ENCODE measurements at regions not wholly inside any gene's neighbourhood (a gene's known extent, or its start where the extent isn't known, plus 50 kb on each side); places are given as distances from the start of the nearest gene placed in this dataset.

GRCh38 chr2:48001498-48001897, 95.2 kb upstream of the FBXO11 start:
- Histone ChIP-seq H2BK15ac (ENCODE audit: low read length) (no peak overlapping the region), H3K4me1 (ENCODE audit: control insufficient read depth in 2 of 2, insufficient read depth in 1 of 2, low read depth in 1 of 2, low read length in 2 of 2) (no peaks in the 10 kb centered on the region), H4K91ac (ENCODE audit: low read depth, low read length, poor library complexity) (no peak overlapping the region), H3K9me3 (replicated peaks in 1 of 2; ENCODE audit: control insufficient read depth in 2 of 2, insufficient read depth in 1 of 2, low read depth in 1 of 2, low read length in 2 of 2) (no peaks in the 10 kb centered on the region), H2AFZ (ENCODE audit: low read length) (no peak overlapping the region), H3K4ac (ENCODE audit: low read length) (no peak overlapping the region), H3K27ac (replicated peaks; ENCODE audit: low read length) (no peak overlapping the region), H4K8ac (ENCODE audit: low read depth, low read length) (no peak overlapping the region), H3K79me1 (ENCODE audit: low read depth, low read length) (no peaks in the 10 kb centered on the region), H3K4me3 (ENCODE audit: low read length in 2 of 2) (no peak overlapping the region), H3K14ac (ENCODE audit: low read length) (no peak overlapping the region), H2BK5ac (ENCODE audit: low read length) (no peak overlapping the region), H3K23ac (ENCODE audit: low read depth, low read length, poor library complexity) (no peak overlapping the region), H3K18ac (ENCODE audit: low read length) (no peak overlapping the region), H2BK120ac (ENCODE audit: low read depth, low read length) (no peak overlapping the region), H2BK12ac (ENCODE audit: low read length) (no peak overlapping the region), H3K9ac (ENCODE audit: low read depth, low read length, poor library complexity) (no peak overlapping the region), H3K36me3 (replicated peaks in 1 of 2; ENCODE audit: control insufficient read depth in 2 of 2, insufficient read depth in 2 of 2, low read length in 2 of 2) (no peaks in the 10 kb centered on the region), H3K27me3 (ENCODE audit: control insufficient read depth in 3 of 3, insufficient read depth in 3 of 3, low read depth in 1 of 3, low read length in 3 of 3) (no peaks in the 10 kb centered on the region), H3K4me2 (ENCODE audit: insufficient read depth, low read length, poor library complexity, severe bottlenecking) (no peak overlapping the region), H2AK5ac (ENCODE audit: low read depth, low read length) (no peak overlapping the region)
- no peak for DNase-seq (ENCODE audit: low spot score)

- no peak overlapping the region for H2BK15ac ChIP-seq (ENCODE audit: low read length)
- H2AFZ ChIP-seq (ENCODE audit: low read length): no peak overlapping the region
- H3K36me3 ChIP-seq (replicated peaks in 1 of 2; ENCODE audit: control insufficient read depth in 2 of 2, insufficient read depth in 2 of 2, low read length in 2 of 2): no peaks in the 10 kb centered on the region
- no peak overlapping the region for H3K18ac ChIP-seq (ENCODE audit: low read length)
- no peak overlapping the region for H4K91ac ChIP-seq (ENCODE audit: low read depth, low read length, poor library complexity)
- no peaks in the 10 kb centered on the region for H3K27me3 ChIP-seq (ENCODE audit: control insufficient read depth in 3 of 3, insufficient read depth in 3 of 3, low read depth in 1 of 3, low read length in 3 of 3)
- H3K27ac ChIP-seq (replicated peaks; ENCODE audit: low read length): no peak overlapping the region
- H3K9me3 ChIP-seq (replicated peaks in 1 of 2; ENCODE audit: control insufficient read depth in 2 of 2, insufficient read depth in 1 of 2, low read depth in 1 of 2, low read length in 2 of 2): no peaks in the 10 kb centered on the region
- H2BK5ac ChIP-seq (ENCODE audit: low read length): no peak overlapping the region
- no peak overlapping the region for H3K4me2 ChIP-seq (ENCODE audit: insufficient read depth, low read length, poor library complexity, severe bottlenecking)
- H3K23ac ChIP-seq (ENCODE audit: low read depth, low read length, poor library complexity): no peak overlapping the region
- H4K8ac ChIP-seq (ENCODE audit: low read depth, low read length): no peak overlapping the region
- no peak for DNase-seq (ENCODE audit: low spot score)
- no peaks in the 10 kb centered on the region for H3K79me1 ChIP-seq (ENCODE audit: low read depth, low read length)
- H3K14ac ChIP-seq (ENCODE audit: low read length): no peak overlapping the region
- H3K4me1 ChIP-seq (ENCODE audit: control insufficient read depth in 2 of 2, insufficient read depth in 1 of 2, low read depth in 1 of 2, low read length in 2 of 2): no peaks in the 10 kb centered on the region
- H3K4ac ChIP-seq (ENCODE audit: low read length): no peak overlapping the region
- H2BK12ac ChIP-seq (ENCODE audit: low read length): no peak overlapping the region
- H2BK120ac ChIP-seq (ENCODE audit: low read depth, low read length): no peak overlapping the region
- H3K9ac ChIP-seq (ENCODE audit: low read depth, low read length, poor library complexity): no peak overlapping the region
- no peak overlapping the region for H2AK5ac ChIP-seq (ENCODE audit: low read depth, low read length)
- no peak overlapping the region for H3K4me3 ChIP-seq (ENCODE audit: low read length in 2 of 2)
Measured at GRCh38 chr2:48006094-48006493, 99.8 kb upstream of the FBXO11 start.

GRCh38 chr2:48007699-48008268, 101.5 kb upstream of the FBXO11 start:
- Histone ChIP-seq H2AK5ac (ENCODE audit: low read depth, low read length) (no peak overlapping the region), H4K8ac (ENCODE audit: low read depth, low read length) (no peak overlapping the region), H3K9ac (ENCODE audit: low read depth, low read length, poor library complexity) (no peak overlapping the region), H3K36me3 (replicated peaks in 1 of 2; ENCODE audit: control insufficient read depth in 2 of 2, insufficient read depth in 2 of 2, low read length in 2 of 2) (no peaks in the 10 kb centered on the region), H3K14ac (ENCODE audit: low read length) (no peak overlapping the region), H2BK15ac (ENCODE audit: low read length) (no peak overlapping the region), H3K9me3 (replicated peaks in 1 of 2; ENCODE audit: control insufficient read depth in 2 of 2, insufficient read depth in 1 of 2, low read depth in 1 of 2, low read length in 2 of 2) (no peaks in the 10 kb centered on the region), H3K79me1 (ENCODE audit: low read depth, low read length) (no peaks in the 10 kb centered on the region), H2BK5ac (ENCODE audit: low read length) (no peak overlapping the region), H3K4ac (ENCODE audit: low read length) (no peak overlapping the region), H3K4me1 (ENCODE audit: control insufficient read depth in 2 of 2, insufficient read depth in 1 of 2, low read depth in 1 of 2, low read length in 2 of 2) (no peaks in the 10 kb centered on the region), H2BK120ac (ENCODE audit: low read depth, low read length) (no peak overlapping the region), H3K27ac (replicated peaks; ENCODE audit: low read length) (no peak overlapping the region), H3K27me3 (ENCODE audit: control insufficient read depth in 3 of 3, insufficient read depth in 3 of 3, low read depth in 1 of 3, low read length in 3 of 3) (no peaks in the 10 kb centered on the region), H2BK12ac (ENCODE audit: low read length) (no peak overlapping the region), H3K18ac (ENCODE audit: low read length) (no peak overlapping the region), H3K4me3 (ENCODE audit: low read length in 2 of 2) (no peak overlapping the region), H3K4me2 (ENCODE audit: insufficient read depth, low read length, poor library complexity, severe bottlenecking) (no peak overlapping the region), H4K91ac (ENCODE audit: low read depth, low read length, poor library complexity) (no peak overlapping the region), H3K23ac (ENCODE audit: low read depth, low read length, poor library complexity) (no peak overlapping the region), H2AFZ (ENCODE audit: low read length) (no peak overlapping the region)
- no peak for DNase-seq (ENCODE audit: low spot score)
- no CpG with 5 or more reads among the region's 2 CpGs for WGBS, 2 donors (ENCODE audit: extremely low coverage in 2 of 2, insufficient read length in 2 of 2, insufficient replicate concordance in 1 of 2)

GRCh38 chr2:48009256-48009655, 103.0 kb upstream of the FBXO11 start:
- Histone ChIP-seq H3K18ac (ENCODE audit: low read length) (no peak overlapping the region), H2BK5ac (ENCODE audit: low read length) (no peak overlapping the region), H3K27me3 (ENCODE audit: control insufficient read depth in 3 of 3, insufficient read depth in 3 of 3, low read depth in 1 of 3, low read length in 3 of 3) (no peaks in the 10 kb centered on the region), H3K9ac (ENCODE audit: low read depth, low read length, poor library complexity) (no peak overlapping the region), H3K79me1 (ENCODE audit: low read depth, low read length) (no peaks in the 10 kb centered on the region), H3K4ac (ENCODE audit: low read length) (no peak overlapping the region), H3K14ac (ENCODE audit: low read length) (no peak overlapping the region), H3K4me1 (ENCODE audit: control insufficient read depth in 2 of 2, insufficient read depth in 1 of 2, low read depth in 1 of 2, low read length in 2 of 2) (no peaks in the 10 kb centered on the region), H3K4me3 (ENCODE audit: low read length in 2 of 2) (no peak overlapping the region), H3K23ac (ENCODE audit: low read depth, low read length, poor library complexity) (no peak overlapping the region), H4K8ac (ENCODE audit: low read depth, low read length) (no peak overlapping the region), H2AFZ (ENCODE audit: low read length) (no peak overlapping the region), H3K9me3 (replicated peaks in 1 of 2; ENCODE audit: control insufficient read depth in 2 of 2, insufficient read depth in 1 of 2, low read depth in 1 of 2, low read length in 2 of 2) (no peaks in the 10 kb centered on the region), H2BK15ac (ENCODE audit: low read length) (no peak overlapping the region), H2AK5ac (ENCODE audit: low read depth, low read length) (no peak overlapping the region), H3K27ac (replicated peaks; ENCODE audit: low read length) (no peak overlapping the region), H2BK12ac (ENCODE audit: low read length) (no peak overlapping the region), H3K36me3 (replicated peaks in 1 of 2; ENCODE audit: control insufficient read depth in 2 of 2, insufficient read depth in 2 of 2, low read length in 2 of 2) (no peaks in the 10 kb centered on the region), H3K4me2 (ENCODE audit: insufficient read depth, low read length, poor library complexity, severe bottlenecking) (no peak overlapping the region), H4K91ac (ENCODE audit: low read depth, low read length, poor library complexity) (no peak overlapping the region), H2BK120ac (ENCODE audit: low read depth, low read length) (no peak overlapping the region)
- WGBS, 2 donors (ENCODE audit: extremely low coverage in 2 of 2, insufficient read length in 2 of 2, insufficient replicate concordance in 1 of 2): no CpG with 5 or more reads among the region's 2 CpGs
- DNase-seq (ENCODE audit: low spot score): no peak
